ENCODE measurements at regions not wholly inside any gene's neighbourhood (a gene's known extent, or its start where the extent isn't known, plus 50 kb on each side); places are given as distances from the start of the nearest gene placed in this dataset.
A peak's percentile ranks its signal among the peaks of the same experiment; 100 is the strongest.

- no peak for TF ChIP-seq POLR2A (IDR thresholded peaks at IDR 0.05)
- TF ChIP-seq CTCF (IDR thresholded peaks at IDR 0.05), result peak; percentile 28 to 59 (median 48)
Observed at GRCh38 chr22:22720201-22720723, 75.8 kb downstream of the GGTLC2 start.

Measured in Peyer's patch (tissue), 4 donors.